Urothelium cell line (cell line): ENCODE measurements at regions not wholly inside any gene's neighbourhood (a gene's known extent, or its start where the extent isn't known, plus 50 kb on each side); places are given as distances from the start of the nearest gene placed in this dataset.
A peak's percentile ranks its signal among the peaks of the same experiment; 100 is the strongest.

Source experiments
- DNase-seq: peaks from one replicate; pipeline ENCODE4 v3.0.0; 2011; ENCODE audit warnings: low spot score, mixed read lengths
- FAIRE-seq: peaks from 2 replicates; lab custom pipeline; 2011; peaks lifted over from hg19 to GRCh38; lab: Jason Lieb, UNC

DNA sequence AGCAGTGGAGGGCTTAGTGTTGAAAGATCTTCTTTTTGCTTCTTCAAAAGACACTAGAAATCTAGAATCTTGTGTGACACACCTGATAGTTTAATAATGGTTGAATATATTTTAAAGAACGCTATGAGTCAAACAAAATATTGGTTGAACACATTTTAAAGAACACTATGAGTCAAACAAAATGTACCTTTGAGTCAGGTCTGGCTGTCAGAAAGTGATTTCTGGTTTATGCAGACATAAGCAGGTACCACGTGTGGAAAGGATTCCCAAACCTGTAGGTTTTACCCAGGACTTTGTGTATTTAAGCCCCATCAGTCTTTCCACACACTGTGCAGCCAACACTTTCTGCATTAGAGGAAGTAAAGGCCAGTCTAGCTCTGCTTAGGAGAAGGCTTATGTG lies 366.7 kb upstream of the TENM4 start:
- no peak for FAIRE-seq
- no peak for DNase-seq

DNA sequence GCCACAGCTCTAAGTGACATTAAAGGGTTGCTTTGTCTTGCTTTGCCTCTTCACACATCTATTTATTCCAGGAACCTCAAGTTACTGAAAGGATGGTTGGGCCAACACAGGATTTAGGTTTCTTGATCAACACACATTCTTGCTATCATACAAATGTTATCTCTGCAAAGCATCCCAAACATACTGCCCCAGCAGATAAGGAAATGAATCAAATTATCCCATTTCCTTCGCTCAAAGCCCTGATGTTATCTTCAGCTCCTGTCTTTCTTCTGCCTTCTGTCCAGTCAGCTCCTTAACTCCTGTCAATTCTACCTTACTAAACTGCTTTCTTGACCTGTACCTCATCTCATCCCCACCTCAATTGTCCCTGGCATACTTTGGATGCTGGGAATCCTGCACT lies 355.9 kb upstream of the TENM4 start:
- no peak for DNase-seq
- FAIRE-seq, result no peak

DNA sequence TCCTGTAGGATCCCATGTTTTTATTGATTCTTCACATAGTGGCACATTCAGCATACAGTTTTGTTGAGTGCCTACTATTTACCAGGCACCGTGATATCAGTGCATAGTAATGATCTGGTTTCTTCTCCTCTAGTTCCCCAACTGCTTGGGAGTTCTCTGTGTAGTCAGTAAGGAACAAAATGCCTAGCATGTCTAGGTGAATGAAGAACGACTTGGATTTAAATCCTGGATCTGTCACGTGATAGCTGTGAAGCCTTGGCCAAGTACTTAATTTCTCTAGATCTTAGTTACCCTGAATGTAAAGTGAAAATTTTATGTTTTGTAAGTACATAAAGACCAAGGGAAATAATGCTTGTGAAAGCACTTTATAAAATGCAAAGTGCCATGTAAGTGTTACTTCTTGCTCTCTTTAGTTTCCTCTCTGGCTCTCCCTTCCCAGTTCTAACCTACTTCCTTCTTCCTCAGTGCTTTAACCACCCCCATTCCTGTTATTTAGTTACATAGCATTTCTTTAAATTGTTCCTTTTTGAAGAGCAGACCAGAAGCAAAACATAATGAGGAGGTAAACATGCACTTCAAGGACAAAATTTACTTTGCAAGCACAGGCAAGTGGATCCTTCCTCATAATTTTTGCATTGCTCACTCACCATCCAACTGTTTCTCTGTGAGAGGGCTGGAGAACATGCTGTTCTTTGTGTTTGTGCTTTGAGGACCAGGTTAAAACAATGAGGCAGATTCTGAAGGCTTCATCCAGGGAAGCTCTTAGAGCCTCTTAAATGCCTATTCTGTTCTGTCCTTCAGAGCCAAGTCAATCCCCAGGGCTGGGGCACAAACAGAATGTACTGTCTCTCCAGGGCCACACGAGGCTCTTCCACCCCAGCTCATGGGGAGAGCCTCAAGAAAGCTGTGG lies 353.9 kb upstream of the TENM4 start:
- no peak for FAIRE-seq
- DNase-seq, result no peak

DNA sequence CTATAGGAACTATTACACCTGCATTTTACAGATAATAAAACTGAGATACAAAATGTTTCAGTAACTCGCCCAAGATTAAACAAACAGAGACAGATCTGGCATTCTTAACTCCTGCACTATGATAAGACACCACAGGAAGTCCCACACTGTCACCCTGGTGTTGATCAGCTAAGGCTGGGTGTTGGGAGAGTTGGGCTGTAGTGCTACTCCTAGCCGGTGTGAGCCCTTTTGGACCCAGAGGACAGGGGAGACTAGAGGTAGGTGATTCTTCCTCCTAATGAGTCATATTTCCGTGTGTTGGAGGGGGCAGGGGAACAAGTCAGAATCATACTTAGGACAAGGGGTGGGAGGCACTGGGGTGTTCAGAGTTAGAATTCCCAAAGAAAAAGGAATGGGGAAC lies 353.2 kb upstream of the TENM4 start:
- FAIRE-seq (no peak), DNase-seq (no peak)

DNA sequence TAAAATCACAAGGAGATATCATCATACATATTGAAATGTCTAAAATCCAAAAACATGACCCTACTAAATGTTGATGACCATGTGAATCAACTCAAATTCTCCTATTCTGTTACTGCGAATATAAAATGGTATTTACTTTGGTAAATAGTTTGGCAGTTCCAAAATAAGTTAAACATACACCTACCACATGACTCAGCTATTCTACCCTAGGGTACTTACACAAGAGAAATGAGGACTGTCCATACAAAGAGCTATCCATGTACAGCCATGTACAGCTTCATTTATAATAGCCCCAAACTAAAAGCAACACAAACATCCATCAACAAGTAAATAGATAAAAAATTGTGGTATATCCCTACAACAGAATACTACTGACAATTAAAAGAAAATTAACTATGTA lies 346.1 kb upstream of the TENM4 start:
- no peak for FAIRE-seq
- DNase-seq, result no peak

DNA sequence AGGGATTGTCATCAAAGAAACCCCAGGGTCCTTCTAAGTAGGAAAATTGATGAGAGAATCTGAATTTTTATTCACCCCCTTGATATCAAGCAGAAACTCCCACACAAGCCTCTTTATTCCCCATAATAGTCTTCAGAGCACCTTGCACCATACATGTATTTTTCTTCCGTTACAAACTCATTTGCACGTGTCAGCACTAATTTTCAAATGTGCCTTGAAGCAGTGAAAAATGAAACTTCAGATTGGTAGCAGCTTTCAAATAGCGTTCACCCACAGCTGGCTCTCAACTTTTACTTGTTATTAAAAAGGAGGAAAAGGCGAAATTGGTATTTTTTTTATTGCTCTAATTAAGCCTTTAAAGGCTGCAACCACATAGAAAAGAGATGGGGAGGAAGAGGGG lies 343.0 kb upstream of the TENM4 start:
- DNase-seq (no peak), FAIRE-seq (no peak)

DNA sequence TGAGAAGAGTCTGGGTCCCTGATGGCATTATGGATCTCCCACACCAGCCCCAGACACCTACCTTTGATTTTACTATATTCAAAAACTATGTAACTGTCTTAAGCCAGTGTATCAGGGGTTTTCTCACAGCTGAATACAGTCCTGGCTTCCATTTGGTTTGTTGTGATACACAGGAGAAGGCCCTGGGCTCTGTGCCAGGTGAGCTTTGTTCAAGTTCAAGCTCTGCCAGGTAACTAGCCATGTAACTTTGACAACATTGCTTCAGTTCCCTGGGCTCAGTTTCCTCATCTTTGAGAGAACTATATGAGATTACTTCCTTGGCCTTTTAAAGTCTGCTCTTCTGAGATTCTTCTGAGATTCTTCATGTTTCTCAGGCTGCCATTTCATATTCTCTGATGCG lies 327.5 kb upstream of the TENM4 start:
- FAIRE-seq (no peak), DNase-seq (no peak)

DNA sequence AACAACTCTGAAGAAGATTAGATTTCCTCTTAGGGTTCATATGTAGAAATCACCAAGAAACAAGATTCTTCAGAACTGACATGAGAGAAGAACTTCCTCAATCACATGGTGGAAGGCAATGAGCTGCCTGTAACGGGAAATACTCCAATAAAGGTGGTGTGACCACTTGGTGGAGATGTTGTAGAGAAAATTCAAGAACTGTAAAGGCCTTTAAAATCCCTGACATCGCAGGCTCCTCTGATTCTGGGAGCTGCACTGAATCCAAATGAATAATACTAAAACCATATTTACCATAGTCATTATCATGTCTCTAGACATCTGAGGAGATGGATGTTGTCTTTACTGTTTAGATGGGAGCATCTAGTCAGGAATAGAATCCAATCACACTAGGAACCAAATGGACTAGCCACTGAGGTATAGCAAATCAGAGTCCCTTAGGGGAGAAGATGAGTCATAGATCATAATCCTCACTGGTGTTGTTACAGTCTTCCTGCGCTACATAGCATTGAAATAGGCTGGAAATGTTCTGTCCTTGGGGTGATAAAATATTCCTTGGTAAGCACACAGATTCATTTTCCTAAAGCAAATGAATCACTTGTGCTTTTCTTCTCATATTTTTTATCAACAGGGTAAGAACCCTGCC lies 321.6 kb upstream of the TENM4 start:
- no peak for DNase-seq
- no peak for FAIRE-seq

DNA sequence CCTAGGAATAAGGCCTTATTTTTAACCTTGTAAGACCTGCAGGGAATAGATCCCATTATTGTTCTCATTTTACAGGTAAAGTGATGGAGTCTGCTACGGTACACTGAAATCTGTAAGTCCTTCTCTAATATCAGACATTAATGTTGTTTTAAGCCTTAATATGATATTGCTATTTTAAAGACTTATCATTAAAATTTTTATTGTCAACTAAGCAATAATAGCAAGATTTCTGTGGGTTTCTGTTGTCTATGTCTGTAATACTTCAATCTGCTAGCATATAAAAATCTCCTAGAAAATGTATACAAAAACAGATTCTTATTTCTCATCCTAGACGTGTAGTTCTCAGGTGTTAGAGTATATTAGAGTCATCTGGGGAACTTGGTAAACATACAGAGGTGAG lies 317.5 kb upstream of the TENM4 start:
- no peak for FAIRE-seq
- DNase-seq, result no peak

DNA sequence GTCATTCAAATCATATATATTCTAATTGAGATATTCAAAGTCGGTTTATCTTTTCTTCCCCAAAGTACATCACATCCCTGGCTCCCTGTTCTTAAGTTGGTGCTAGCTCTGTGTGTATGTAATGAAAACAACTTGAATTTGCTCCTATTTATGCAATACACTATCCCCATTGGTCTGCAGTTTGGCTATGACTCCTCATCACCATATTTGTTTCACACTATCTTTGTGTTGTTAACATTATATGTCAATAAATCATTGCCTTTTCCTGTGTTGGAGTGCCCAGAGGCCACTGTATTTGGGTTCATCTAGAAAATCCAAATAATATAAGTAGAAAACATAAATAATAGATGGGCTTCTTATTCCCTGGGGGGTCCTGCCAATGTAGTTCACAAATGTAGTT lies 306.6 kb upstream of the TENM4 start:
- no peak for FAIRE-seq
- DNase-seq, result no peak

DNA sequence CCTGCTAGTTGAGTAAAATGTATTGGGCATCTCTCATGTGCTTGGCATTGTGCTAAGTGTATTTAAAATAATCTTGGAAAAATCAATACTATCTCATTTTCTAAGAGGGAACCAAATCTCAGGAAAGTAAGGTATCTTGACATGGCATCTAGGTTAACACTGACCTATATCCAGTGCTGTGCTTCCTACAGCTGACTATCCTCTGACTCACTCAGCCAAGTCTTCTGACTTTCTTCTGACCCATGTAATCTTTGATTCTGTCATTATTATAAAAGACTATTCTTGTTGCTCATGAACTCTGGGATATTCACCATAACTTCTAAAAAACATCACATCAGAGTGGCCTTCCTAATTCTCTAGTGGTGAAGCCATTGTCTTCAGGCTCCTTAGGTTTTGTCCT lies 304.1 kb upstream of the TENM4 start:
- no peak for FAIRE-seq

DNA sequence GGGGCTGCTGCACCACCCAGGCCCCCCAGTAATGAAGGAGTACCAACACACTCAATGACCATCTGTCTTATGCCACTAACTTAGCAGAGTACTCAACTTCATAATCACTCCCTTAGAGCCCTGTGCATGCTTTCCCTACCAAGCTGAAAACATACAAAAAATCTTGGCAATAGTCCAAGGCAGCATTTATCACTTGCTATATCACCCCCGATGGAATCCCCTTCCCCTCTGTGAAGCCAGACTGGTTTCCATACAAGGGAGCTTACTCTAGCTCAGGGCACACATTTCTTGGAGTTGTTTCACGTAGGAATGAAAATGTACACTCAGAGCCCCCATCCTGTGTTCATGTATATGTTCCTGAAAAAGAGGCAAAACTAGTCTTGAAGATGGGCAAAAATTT lies 301.3 kb upstream of the TENM4 start:
- DNase-seq (no peak), FAIRE-seq (no peak)

More for the DNA sequence above, 304.1 kb upstream of the TENM4 start:
- DNase-seq, result no peak

DNA sequence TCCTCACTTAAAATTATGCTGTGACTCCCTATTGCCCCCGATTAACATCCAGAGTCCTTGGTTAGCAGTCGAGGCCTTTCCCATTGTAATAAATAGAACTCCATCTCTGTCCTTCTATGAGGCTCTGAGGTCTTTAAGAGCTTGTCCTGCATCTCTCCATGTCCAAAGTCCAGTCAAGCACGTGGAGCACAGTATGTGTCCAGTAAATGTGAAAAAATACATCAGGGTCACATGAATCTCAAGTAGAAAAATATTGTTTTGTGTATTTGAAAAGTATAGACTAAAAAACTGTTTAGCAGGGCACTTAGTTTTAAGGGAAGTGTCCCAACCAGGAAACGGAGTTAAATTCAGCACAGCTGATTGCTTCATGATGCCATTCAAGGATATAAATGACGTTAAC lies 298.8 kb upstream of the TENM4 start:
- DNase-seq (no peak), FAIRE-seq (no peak)

DNA sequence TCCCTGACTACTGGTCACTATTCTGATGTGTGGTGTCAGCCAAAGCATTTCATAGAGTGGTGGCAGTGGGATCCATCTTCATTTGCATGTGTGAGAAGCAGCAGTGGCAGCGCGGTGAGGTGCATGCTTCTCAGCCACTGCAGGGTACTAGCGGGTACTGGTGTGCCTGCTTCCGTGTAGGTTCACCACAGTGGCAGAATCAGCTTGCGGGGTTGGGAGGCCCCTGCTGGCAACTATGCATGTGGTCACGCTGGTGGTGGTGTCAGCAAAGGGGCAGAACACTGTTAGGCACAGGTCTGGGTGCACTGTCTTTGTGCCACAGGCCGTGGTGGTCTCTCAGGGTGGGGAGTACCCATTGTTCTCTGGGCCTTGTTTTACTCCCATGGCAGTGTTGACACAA lies 286.4 kb upstream of the TENM4 start:
- FAIRE-seq (no peak), DNase-seq (no peak)

DNA sequence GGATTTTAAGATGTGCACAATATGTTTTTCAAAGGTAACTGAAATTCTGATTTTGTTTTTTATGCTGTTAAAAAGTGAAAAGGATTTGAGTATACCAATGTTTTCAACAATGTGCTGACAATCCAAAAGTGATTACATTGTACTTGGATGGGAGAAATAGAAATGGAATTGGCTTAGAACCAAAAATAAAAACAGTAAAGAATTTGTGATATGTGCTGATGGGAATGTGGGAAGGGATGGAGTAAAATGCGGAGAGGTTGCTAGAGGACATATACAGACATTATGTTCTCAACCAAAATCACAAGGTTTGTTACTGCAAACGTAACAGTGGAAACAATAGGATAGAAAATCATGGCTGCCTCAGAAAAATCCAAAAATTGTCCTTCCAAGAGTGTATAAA lies 279.3 kb upstream of the TENM4 start:
- DNase-seq (no peak), FAIRE-seq (no peak)

DNA sequence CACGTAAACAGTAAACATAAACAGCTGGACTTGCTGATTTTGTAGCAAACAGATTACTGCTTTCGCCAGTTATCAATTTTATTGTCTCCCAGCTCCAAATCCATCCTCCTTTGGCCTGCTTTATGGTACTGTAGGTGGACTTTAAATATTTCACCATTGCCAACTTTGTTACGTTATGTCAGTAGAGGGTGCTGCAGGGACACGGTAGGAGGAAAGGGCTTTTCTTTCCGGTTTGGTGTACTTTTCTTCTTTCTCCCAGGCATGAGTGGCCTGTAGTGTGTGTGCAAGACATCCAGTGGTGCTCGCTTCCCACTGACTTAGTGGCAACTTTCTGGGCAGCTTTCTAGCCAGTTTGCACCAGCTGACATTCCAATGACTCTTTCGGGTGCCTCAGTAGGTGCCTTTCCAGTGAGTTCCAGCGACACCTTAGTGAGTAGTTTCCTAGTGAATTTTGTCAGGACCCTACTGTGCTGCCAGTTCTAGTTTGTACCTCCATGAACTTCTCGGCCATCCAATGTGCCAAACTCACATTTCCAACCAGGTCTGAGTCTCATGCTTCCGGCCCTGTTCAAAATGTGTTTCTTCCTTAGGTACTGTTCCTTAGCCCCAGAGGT lies 267.6 kb upstream of the TENM4 start:
- FAIRE-seq, result peak; percentile 58

DNA sequence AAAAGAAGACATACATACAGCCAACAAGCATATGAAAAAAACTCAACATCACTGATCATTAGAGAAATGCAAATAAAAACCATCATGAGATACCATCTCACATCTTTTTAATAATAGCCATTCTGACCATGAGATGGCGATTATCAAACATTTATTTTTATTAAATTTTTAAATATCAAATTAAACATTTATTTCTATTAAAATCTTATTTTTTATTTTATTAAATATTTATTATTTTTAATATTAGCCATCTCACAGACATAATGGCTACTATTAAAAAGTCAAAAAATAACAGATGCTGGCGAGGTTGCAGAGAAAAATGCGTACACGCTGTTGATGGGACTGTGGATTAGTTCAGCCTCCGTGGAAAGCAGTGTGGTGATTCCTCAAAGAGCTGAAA lies 264.8 kb upstream of the TENM4 start:
- FAIRE-seq (no peak), DNase-seq (no peak)

More for the DNA sequence above, 267.6 kb upstream of the TENM4 start:
- peak; percentile 61 for DNase-seq

DNA sequence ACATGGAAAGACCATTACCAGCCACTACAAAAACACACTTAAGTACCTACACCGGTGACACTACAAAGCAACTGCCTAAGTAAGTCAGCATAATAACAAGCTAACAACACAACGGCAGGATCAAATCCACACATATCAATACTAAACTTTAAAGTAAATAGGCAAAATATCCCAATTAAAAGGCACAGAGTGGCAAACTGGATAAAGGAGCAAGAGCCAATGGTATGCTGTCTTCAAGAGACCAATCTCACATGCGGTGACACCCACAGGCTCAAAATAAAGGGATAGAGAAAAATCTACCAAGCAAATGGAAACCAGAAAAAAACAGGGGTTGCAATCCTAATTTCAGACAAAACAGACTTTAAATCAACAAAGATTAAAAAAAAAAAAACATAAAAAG lies 261.5 kb upstream of the TENM4 start:
- FAIRE-seq (no peak), DNase-seq (no peak)

DNA sequence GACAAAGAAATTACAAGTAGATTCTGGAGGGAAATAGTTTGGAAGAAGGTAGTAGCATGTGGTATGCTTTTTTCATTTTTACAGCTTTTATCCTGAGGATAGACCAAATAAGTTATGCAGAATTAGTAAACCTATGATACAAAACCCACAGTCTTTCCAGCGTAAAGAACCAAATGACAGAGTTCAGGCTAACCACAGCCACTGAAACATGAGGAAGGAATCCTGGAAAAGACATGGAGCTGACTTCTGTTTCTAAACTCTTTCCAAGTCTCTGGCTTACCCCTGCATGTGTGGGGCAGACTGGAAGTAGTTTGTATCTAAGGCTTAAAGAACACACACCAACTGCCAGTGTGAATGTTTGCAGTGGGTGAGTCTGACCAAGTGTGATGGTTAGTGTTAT lies 258.4 kb upstream of the TENM4 start:
- DNase-seq, result no peak
- no peak for FAIRE-seq

DNA sequence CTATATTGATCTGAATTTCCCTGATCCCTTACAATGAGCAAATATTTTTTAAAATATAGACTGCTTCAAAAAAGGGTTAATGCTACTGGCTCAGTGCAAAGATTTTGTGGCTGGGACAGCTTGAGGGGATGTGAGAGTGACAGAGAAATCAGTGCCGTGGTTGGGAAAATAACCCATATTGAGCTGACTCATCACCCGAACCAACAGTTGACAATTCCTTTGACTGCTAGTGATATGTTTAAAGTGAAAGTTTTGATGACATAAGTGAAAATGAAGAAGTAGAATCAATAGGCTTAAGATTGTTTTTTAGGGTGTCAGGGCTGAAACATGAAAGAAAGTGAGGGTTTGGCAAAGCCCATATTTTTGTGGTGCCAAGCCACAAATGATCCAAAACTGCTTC lies 257.1 kb upstream of the TENM4 start:
- DNase-seq, result no peak
- FAIRE-seq, result no peak

DNA sequence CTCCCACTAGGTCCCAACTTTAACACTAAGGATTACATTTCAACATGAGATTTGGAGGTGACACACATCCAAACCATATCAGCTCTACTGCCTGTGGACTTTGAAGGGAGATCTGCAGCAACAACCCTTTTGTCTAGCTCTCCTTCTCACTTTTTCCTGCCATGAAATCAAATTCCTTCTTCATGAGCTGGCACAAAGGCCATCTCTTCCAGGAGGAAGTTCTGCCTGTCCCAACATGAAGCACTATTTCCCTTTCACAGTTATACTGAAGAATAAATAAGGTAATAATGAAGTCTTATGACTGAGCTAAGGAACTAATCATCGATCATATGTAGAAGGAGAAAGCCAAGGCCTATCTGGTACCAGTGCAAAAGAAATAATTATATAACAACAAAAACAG lies 253.5 kb upstream of the TENM4 start:
- FAIRE-seq, result no peak
- no peak for DNase-seq

DNA sequence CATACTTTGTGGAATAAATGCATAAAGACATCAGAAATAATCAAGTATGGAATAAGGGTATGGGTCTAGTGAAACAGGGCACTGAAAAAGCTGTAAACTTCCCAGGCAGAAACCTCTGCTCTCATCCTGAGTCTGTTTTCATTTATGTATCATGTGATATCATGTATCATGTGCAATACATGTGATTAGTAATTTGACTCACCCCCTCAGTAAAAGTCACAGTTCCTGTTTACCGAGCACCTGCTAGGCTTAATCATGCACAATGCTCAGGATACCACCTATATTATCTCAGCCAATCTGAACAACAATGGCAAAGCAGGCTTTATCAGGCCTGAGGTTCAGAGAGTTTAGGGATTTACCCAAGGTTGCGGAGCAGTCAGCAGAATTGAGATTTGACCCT lies 250.6 kb upstream of the TENM4 start:
- DNase-seq (no peak), FAIRE-seq (no peak)
